Stimulated activated CD8-positive, alpha-beta memory T cell treated with anti-CD3 and anti-CD28 coated beads, Interleukin-4, amount 100 ng/mL, for 48 hours (primary cell): ENCODE measurements at regions not wholly inside any gene's neighbourhood (a gene's known extent, or its start where the extent isn't known, plus 50 kb on each side); places are given as distances from the start of the nearest gene placed in this dataset.

Source experiments
- DNase-seq: peaks from one replicate; pipeline ENCODE4 v3.0.0-alpha.2; 2020

DNA sequence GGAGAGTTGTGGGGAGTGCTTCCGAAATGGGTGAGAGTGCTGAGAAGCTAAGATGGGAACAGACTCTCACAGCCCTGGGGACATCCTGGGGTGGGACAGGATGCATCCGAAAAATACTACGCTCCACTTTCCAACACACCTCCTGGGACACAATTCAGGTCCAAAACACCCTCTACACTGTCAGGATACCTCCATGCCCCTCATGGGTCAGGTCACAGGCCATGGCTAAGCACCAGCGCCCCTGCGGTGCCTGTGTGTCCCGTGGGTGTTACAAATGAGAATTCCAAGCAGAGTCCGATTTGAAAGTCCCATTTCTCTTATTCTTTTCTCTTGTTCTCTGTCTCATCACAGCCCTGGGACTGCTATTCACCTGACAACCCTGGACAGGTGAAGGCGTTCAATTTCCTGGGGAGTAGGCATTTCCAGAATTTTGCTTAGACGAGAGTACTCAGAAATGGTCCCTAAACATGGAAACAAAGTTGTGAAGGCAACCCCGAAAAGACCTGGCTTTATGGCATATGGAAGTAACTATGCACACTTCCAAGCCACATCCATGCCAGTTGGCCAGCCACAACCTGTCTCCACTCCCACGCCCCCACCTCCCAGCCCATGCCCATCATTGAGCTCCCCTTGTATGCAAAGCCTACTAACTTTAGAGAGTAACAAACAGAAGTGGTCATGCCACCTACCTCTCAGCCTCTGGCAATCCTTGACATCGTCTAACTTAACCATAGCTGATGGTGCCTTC is 87.9 kb upstream of the ZNF507 start:
- no peak for DNase-seq

- no peak for DNase-seq
Measured at GRCh38 chr19:32258167-32258566, 87.2 kb upstream of the ZNF507 start.

GRCh38 chr19:32264568-32264967 is 80.8 kb upstream of the ZNF507 start:
- no peak for DNase-seq

- no peak for DNase-seq
Measured at GRCh38 chr19:32265995-32266394, 79.4 kb upstream of the ZNF507 start.

- DNase-seq = no peak
Measured at GRCh38 chr19:32266460-32266859, 79.0 kb upstream of the ZNF507 start.

DNA sequence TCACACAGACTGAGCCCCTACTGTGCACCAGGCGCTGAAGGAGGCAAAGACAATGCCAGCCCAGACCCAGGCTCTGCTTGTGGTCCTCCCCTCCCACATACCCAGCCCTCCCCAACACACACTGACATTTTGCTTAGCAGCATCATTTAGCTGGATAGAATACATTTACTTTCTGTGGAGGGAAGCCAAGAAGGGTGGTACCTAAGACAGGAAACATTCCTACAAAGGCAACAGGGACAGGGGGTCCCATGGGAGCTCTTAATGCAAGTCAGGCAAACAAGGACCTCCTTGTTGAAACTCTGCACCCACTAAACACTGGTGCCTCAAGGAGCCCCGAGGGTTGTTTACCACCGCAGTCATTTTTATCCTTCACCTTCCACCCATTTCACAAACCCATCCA is 77.0 kb upstream of the ZNF507 start:
- no peak for DNase-seq

DNA sequence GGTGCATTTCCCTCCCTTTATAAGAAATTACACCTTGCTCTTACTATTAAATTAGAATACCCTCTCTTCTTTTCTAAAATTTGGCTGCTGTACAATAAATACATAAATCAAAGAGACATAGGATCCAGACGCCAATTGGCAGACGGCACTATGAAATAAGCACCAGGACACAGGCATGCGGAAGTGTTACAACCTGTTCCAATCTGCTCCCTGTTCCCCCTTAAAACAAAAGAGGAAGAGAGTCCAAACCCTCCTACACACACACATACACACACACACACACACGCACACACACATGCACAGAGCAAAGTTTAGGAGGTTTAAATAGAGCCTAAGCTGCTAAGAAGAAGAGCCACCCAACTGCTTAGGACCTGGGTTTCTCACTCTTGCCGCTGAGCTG is 75.6 kb upstream of the ZNF507 start:
- DNase-seq = no peak

DNA sequence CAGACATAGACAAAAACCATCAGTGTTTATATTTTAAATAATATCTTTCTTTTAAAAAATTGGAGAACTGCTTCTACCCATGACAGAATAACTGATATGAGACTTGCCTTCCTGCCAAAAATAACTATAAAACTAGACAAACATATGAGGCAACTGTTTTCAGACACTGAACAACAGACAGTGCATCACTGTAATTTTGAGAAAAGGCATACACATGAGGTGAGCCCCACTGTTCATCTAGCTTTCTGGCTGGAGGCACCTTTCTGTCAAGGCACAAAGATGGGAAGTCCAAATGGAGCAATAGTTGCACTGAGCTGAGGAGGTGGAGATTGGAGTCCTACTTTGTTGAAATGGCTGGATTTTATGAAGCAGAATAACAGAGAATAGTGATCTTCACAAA is 71.9 kb upstream of the ZNF507 start:
- DNase-seq = no peak

DNA sequence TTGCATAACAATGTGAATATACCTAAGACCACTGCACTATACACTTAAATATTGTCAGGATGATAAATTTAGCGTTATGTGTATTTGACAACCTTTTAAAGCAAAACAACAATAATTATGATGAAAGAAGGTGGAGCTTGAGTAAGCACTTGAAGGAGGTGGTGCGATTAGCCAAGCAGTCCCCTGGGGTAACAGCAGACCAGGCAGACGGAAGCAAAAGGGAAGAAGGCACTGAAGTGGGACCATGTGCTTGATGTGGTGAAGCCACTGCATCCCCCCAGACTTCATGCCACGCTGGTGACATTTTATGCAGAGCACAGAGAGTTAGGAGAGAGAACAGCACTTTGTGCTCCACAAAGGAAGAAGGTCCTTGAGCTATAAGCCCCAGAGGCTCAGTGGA is 58.3 kb upstream of the ZNF507 start:
- DNase-seq = no peak

GRCh38 chr19:32287811-32288227 is 57.6 kb upstream of the ZNF507 start:
- peak; percentile 52 for DNase-seq

DNA sequence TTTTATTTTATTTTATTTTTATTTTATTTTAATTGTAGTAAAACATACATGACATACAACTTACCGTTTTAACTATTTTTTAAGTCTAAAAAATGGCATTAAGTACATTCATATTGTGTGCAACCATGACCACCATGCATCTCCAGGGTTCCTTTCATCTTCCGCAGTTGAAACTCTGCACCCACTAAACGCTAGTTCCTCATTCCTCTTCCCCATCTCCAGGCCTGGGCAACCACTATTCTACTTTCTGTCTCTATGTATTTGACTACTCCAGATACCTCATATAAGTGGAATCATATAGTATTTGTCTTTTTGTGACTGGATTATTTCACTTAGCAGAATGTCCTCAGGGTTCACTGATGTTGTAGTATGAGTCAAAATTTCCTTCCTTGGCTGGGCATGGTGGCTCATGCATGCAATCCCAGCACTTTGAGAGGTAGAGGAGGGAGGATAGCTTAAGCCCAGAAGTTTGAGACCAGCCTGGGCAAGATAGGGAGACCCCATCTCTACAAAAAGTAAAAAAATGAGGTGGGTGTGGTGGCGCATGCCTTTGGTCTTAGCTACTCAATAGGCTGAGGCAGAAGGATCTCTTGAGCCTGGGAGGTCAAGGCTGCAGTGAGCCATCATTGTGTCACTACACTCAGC is 55.7 kb upstream of the ZNF507 start:
- DNase-seq = no peak

GRCh38 chr19:32291876-32292275 is 53.5 kb upstream of the ZNF507 start:
- DNase-seq = no peak

DNA sequence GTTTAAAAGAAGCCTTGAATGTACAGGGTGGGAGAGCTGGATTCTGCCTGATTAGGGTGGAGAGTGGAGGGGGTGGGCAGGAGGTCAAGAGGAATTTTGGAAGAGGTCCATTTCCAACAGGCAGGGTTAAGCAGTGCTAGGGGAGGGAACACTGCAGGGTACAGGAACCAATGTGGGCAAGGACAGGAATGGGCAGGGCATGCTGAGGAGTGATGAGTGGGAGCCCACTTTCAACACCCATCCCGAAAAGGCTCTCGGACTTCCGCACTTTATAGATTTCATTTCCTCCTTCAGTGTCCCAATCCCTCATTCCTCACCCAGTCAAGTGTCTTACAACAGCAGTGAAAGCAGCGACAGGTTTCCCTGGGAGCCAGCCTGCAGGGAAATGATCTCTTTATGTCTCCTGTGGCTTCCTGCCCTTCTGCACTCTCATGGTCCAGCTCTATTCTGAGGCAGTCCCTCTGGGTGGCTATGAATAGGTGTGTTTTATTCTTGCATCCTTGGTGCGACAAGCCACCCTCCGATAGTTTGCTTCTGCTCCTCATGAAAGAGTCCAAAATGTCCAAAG is 50.5 kb upstream of the ZNF507 start:
- no peak for DNase-seq
